Glutamatergic neuron (in vitro differentiated cells): ENCODE measurements at regions not wholly inside any gene's neighbourhood (a gene's known extent, or its start where the extent isn't known, plus 50 kb on each side); places are given as distances from the start of the nearest gene placed in this dataset.

ENCODE experiments used
- DNase-seq: peaks from one replicate; pipeline ENCODE4 v3.0.0; 2022
- H3K27ac Mint-ChIP-seq: one replicate; pipeline ENCODE4 v1.8.0; 2020; ENCODE audit warnings: mild to moderate bottlenecking, mixed read lengths, inconsistent platforms; ENCODE audit not compliant: unreplicated experiment
- H3K27me3 Mint-ChIP-seq: one replicate; pipeline ENCODE4 v1.8.0; 2020; ENCODE audit warnings: mild to moderate bottlenecking, moderate library complexity, mixed read lengths, inconsistent platforms; ENCODE audit not compliant: unreplicated experiment
- H3K36me3 Mint-ChIP-seq: one replicate; pipeline ENCODE4 v1.8.0; 2020; ENCODE audit warnings: mild to moderate bottlenecking, mixed read lengths, inconsistent platforms; ENCODE audit not compliant: unreplicated experiment
- H3K4me1 Mint-ChIP-seq: one replicate; pipeline ENCODE4 v1.8.0; 2020; ENCODE audit warnings: mild to moderate bottlenecking, low read depth, mixed read lengths, inconsistent platforms; ENCODE audit not compliant: unreplicated experiment
- H3K4me3 Mint-ChIP-seq: one replicate; pipeline ENCODE4 v1.8.0; 2020; ENCODE audit warnings: mild to moderate bottlenecking, mixed read lengths, inconsistent platforms; ENCODE audit not compliant: unreplicated experiment
- H3K9me3 Mint-ChIP-seq: one replicate; pipeline ENCODE4 v1.8.0; 2020; ENCODE audit warnings: mild to moderate bottlenecking, moderate library complexity, mixed read lengths, inconsistent platforms; ENCODE audit not compliant: unreplicated experiment
- TF ChIP-seq, protein P1 (sequence below): fragments of 200-600 bp; sonication (generic); IDR thresholded peaks from one replicate; pipeline ENCODE4 v1.5.0; 2021; ENCODE audit not compliant: partially characterized antibody, unreplicated experiment

DNA sequence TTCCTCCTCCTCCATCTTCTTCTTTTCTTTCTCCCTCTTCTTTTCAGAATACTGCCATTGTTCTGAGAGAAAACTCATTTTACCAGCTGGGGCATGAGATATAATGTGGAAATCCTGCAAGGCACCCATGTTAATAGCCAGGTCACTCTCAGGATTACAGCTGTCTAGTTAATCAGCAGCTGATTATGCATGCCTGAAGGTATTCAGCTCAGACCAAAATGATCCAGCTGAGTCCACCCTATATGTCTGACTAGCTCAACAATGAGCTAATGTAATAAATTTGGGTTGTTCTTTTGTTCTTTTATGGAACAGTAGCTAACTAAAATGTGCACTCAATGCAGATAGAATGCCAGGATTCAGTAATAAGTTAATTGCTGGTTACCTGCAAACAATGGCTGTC lies 441.4 kb downstream of the KDM5D start:
- H3K4me3 Mint-ChIP-seq, result no peak overlapping the region
- TF ChIP-seq, protein P1, sequence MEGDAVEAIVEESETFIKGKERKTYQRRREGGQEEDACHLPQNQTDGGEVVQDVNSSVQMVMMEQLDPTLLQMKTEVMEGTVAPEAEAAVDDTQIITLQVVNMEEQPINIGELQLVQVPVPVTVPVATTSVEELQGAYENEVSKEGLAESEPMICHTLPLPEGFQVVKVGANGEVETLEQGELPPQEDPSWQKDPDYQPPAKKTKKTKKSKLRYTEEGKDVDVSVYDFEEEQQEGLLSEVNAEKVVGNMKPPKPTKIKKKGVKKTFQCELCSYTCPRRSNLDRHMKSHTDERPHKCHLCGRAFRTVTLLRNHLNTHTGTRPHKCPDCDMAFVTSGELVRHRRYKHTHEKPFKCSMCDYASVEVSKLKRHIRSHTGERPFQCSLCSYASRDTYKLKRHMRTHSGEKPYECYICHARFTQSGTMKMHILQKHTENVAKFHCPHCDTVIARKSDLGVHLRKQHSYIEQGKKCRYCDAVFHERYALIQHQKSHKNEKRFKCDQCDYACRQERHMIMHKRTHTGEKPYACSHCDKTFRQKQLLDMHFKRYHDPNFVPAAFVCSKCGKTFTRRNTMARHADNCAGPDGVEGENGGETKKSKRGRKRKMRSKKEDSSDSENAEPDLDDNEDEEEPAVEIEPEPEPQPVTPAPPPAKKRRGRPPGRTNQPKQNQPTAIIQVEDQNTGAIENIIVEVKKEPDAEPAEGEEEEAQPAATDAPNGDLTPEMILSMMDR, result no peak
- DNase-seq, result no peak
- H3K36me3 Mint-ChIP-seq, result no peaks in the 10 kb centered on the region
- H3K4me1 Mint-ChIP-seq, result no peaks in the 10 kb centered on the region
- peaks cover 3% of the 10 kb centered on the region for H3K9me3 Mint-ChIP-seq
- H3K27ac Mint-ChIP-seq, result no peak overlapping the region
- no peaks in the 10 kb centered on the region for H3K27me3 Mint-ChIP-seq

DNA sequence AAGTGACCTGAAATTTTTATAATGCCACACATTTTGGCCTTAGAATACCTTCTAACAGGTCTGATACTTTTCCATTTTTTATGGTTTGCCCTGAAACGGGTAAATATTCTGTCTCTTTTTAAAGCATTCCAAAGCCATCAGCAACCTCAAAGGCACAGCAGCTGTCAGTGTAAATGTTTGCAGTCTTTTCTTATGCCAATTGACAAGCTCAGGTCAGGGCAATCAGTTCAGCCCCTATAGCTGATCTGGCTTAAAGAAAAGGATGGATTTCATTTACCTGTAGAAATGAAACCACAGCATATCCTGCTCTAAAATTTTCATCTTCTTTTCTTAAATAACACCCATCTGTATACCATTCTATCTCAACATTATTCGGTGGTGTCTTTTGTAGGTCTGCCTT lies 453.6 kb downstream of the KDM5D start:
- no peak overlapping the region for H3K27ac Mint-ChIP-seq
- no peaks in the 10 kb centered on the region for H3K4me1 Mint-ChIP-seq
- H3K4me3 Mint-ChIP-seq, result no peak overlapping the region
- no peaks in the 10 kb centered on the region for H3K27me3 Mint-ChIP-seq
- no peak for DNase-seq
- H3K9me3 Mint-ChIP-seq, result no peaks in the 10 kb centered on the region
- no peaks in the 10 kb centered on the region for H3K36me3 Mint-ChIP-seq
- TF ChIP-seq, protein P1, result no peak

DNA sequence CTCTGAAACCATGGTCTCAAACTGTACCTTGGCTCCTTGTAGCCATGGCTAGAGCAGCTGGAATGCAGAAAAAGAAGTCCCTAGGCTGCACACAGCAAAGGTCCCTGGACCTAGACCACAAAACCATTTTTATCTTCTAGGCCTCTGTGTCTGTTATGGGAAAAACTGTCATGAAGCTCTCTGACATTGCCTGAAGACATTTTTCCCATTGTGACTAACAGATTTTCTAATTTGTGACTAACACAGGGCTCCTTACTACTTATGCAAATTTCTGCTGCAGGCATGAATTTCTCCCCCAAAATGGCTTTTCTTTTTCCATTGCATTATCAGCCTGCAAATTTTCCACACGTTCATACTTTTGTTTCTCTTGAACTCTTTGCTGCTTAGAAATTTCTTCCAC lies 470.4 kb downstream of the KDM5D start:
- no peaks in the 10 kb centered on the region for H3K4me1 Mint-ChIP-seq
- TF ChIP-seq, protein P1, result no peak
- DNase-seq, result no peak
- H3K9me3 Mint-ChIP-seq, result no peaks in the 10 kb centered on the region
- no peaks in the 10 kb centered on the region for H3K36me3 Mint-ChIP-seq
- no peak overlapping the region for H3K27ac Mint-ChIP-seq
- no peak overlapping the region for H3K4me3 Mint-ChIP-seq
- no peaks in the 10 kb centered on the region for H3K27me3 Mint-ChIP-seq

DNA sequence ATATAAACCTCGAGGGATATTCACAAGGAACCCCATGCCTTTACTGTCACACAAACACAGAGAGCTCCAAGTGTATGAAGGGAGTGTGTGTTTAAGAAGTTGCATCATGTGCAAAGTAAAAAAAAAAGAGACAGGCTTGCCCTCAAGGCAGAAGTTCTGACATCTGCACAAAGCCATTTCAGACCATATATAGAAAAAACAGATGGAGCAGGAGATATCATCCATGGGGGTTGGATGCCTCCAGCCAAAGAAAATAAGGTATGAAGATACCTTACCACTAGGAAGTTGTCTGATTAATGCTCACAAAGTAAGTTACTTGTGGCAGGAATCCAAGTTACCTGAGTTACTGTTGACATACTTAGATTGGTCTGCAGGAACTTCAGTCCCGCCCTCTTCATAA lies 476.2 kb downstream of the KDM5D start:
- H3K36me3 Mint-ChIP-seq, result no peaks in the 10 kb centered on the region
- no peaks in the 10 kb centered on the region for H3K4me1 Mint-ChIP-seq
- no peak overlapping the region for H3K4me3 Mint-ChIP-seq
- no peaks in the 10 kb centered on the region for H3K9me3 Mint-ChIP-seq
- H3K27me3 Mint-ChIP-seq, result no peaks in the 10 kb centered on the region
- TF ChIP-seq, protein P1, result no peak
- H3K27ac Mint-ChIP-seq, result no peak overlapping the region
- DNase-seq, result no peak

DNA sequence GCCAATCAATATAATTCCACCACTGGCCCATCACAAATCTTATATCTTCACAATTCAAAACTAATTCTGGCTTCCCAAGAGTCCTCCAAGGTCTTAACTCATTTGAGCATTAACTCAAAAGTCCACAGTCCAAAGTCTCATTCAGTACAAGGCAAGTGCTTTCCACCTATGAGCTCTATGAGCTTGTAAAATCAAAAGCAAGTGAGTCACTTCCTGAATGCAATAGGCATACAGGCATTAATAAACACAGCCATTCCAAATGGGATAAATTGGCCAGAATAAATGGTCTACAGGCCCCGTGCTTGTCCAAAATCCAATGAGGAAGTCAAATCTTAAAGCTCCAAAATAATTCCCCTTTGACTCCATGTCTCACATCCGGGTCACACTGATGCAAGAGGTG lies 479.1 kb downstream of the KDM5D start:
- Mint-ChIP-seq H3K4me3 (no peak overlapping the region), H3K9me3 (no peaks in the 10 kb centered on the region), H3K4me1 (no peaks in the 10 kb centered on the region), H3K27ac (no peak overlapping the region), H3K27me3 (no peaks in the 10 kb centered on the region), H3K36me3 (no peaks in the 10 kb centered on the region)
- no peak for DNase-seq
- TF ChIP-seq, protein P1, result no peak
